ENCODE measurements at regions not wholly inside any gene's neighbourhood (a gene's known extent, or its start where the extent isn't known, plus 50 kb on each side); places are given as distances from the start of the nearest gene placed in this dataset.

DNA sequence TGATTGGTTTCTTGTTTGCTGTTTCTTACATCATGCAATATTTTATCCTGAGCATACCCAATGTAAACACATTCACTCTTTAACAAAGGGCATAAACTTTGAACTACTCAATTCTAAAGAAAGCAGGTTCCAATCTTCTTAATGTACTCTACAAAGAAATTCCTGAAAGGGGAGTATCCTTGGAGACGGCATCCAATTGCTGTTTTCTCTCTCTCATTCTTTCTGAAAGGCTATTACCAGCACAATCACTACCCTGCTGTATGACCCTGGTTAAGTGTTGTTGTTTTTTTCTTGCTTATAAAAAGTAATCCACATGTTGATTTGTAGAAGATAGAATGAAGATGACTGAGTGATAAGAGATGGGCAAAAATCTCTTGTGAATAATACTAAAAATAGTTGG is 176.0 kb downstream of the ZNF365 start:
- no peak for DNase-seq (ENCODE audit: low spot score)

GRCh38 chr10:62554632-62555199 is 180.5 kb downstream of the ZNF365 start:
- peak; percentile 14 for DNase-seq (ENCODE audit: low spot score)

DNA sequence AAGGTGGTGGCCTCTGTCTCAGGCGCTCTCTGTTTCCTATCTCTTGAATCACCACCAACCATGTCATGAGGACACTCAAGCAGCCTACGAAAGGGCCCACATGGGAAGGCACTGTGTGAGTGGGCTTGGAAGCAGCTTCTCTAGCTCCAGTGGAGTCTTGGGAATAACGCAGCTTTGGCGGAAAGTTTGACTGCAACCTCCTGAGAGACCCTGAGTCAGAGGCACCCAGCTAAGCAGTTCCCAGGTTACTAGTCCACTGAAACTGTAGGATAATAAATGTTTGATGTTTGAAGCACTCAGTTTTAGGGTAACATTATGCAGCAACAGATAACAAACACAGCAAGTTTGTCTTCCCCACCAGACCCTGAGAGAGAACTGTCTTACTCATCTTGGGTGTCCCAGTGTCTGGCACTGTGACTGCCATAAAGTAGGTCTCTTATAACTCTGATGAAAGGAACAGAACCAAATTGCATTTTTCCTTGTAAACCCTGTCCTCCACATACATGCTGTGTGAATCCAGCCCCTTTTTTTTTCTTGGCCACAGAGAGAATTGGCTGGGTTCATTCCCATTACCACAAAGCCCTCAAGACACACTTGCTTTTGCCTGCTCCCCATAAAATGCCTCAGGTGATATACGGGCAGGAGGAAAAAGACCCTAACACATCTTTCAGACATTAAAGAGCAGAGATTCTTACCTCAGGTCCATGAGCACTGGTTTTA is 185.5 kb downstream of the ZNF365 start:
- DNase-seq (ENCODE audit: low spot score), result no peak

GRCh38 chr10:62560201-62560819 is 186.1 kb downstream of the ZNF365 start:
- DNase-seq (ENCODE audit: low spot score), result no peak

DNA sequence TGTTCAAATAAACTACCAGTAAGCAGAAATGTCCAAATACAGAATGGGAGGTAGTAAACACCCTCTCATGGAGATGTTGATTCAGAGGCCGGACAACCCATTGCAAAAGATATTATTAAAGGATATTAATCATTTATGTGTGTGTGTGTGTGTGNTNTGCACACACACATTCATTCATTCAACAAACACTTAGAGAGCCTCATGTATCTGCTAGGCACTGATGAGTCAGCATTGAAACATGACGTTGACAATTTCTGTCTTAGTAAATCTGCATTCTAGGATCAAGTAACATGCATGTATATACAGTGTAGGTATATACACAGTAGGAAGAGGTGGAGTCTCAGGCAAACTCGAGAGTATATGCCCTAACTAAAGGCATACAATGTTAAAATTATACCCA is 187.0 kb downstream of the ZNF365 start:
- DNase-seq (ENCODE audit: low spot score), result no peak

GRCh38 chr10:62562101-62562500 is 187.9 kb downstream of the ZNF365 start:
- no peak for DNase-seq (ENCODE audit: low spot score)

DNA sequence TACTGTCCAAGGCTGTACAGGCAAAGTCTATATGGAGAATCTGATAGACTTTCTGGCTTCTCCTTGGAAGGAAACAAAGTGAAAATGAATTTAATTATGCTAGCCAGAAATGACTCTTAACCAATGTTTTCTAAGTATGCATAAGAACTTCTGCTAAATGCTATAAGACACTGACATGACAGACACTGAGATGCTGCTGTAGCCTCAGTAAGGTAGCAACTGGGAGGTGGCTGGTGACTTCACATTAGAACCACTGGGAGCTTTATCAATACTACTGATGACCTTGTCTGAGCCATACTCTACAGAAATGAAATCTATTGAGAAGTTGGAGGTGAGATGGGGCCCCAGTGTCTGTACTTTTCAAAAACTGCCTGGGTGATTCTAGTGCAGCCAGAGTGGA is 188.6 kb downstream of the ZNF365 start:
- no peak for DNase-seq (ENCODE audit: low spot score)

DNA sequence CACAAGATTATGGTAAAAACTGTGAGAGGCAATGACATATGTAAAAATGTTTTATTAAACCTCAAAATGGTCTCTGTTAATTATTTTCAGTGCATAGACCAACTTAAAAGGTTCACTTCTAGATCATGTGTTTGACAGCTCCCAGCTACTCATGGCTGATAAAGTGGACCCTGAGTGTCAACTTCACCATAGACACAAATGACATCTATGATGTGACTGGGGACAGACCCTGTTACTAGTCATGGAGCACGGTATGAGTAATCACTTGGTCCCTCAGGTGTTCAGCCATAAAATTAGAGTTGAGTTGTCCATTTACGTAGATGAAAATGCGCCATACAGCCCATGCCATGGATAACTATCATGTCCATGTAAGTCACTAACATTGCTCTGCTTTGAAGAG is 199.8 kb downstream of the ZNF365 start:
- DNase-seq (ENCODE audit: low spot score), result no peak

DNA sequence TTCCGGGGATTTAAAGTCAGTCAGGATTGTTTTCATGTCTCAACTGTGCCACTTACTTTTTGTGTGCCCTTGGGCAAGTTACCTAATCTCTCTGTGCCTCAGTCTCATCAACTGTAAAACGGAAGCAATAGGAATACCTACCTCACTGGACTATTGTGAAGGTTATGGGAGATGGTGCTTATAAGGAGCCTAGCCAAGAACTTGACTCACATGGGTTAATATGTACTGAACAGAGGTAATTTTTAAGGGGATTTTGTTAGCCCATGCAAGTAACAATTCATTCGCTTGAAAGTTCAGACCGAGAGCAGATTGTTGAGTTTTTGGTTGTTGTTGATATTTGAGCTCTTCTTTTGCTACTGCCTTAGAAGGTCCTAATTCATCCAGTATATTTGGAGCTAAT is 202.9 kb downstream of the ZNF365 start:
- DNase-seq (ENCODE audit: low spot score), result no peak

DNA sequence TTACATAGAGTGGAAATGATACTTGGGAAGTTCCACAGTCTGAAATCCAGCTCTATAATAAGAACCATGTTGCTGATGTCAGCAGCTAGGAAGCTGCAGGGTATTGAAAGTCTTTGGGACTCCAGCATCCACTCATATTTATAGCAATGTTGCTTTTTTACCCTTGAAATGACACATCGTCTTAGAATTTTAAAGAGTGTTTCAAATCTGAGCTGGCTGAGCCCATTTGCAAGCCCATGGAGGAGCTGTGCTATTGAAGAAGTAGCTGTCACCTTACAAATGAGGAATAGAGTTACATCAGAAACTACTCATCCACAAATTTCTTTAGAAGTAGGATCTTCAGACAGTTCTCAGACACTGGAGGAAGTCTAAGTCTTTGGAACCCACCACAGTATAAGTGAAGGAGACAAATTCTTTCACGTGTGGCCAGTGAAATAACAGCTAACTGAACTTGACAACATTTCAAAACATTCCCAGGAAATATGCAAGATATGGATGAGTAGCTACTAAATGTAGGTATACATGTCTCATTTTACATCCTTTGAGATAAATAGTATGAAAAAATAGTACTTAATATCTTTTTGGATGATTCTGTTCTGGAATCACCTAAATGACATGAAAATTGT is 203.6 kb downstream of the ZNF365 start:
- no peak for DNase-seq (ENCODE audit: low spot score)

GRCh38 chr10:62578301-62578700 is 204.1 kb downstream of the ZNF365 start:
- DNase-seq (ENCODE audit: low spot score), result no peak

- DNase-seq (ENCODE audit: low spot score), result no peak
These were observed 204.7 kb downstream of the ZNF365 start for GRCh38 chr10:62578916-62579315.

GRCh38 chr10:62580396-62580795 is 206.2 kb downstream of the ZNF365 start:
- no peak for DNase-seq (ENCODE audit: low spot score)

- DNase-seq (ENCODE audit: low spot score), result no peak
These were observed 207.2 kb downstream of the ZNF365 start for GRCh38 chr10:62581351-62581750.

DNA sequence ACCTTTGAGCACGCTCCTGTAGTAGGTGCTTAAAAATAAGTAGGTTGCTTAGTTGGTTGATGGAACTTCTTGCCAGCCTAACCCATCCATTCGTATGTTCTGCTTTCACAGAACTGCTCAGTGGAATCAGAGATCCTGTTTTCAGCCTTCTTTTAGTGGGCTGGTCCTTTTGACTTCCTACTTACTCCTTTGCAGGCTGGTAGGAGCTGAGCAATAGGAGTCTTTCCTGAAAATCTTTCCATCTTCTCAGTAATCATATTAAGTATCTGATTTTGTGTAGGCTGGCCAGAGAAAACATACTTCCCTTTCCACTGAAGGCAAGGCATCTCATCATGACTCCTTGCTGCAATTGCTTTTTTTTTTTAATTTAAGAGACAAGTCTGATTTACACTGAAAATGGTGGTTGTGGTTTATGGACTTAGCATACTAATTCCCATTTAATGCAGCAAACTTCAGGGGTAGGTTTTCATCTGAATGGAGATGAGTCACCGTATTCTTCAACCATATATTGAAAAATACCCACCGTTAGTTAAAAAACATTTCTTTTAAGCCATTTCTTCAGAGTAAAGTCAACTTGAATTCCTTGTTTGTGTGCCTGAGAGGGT is 208.0 kb downstream of the ZNF365 start:
- no peak for DNase-seq (ENCODE audit: low spot score)

DNA sequence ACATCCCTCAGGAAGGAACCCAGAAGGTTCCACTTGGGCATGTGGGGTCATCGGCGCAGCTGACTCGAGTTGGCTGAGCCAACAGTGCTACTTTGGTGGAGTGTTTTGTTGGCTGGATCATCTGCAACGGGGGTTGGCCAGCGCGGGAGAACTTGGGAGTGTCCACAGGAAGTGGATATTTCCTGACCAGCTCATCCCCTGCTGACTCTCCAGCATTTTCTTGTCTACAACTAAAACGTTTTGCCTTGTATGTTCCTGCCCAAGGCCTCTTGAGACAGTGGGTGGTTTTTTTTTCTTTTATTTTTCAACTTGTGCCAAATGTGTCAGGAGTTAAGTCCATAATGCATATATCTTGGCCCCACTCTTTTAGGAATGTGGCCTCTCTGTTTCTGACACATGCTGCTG is 208.6 kb downstream of the ZNF365 start:
- no peak for DNase-seq (ENCODE audit: low spot score)

DNA sequence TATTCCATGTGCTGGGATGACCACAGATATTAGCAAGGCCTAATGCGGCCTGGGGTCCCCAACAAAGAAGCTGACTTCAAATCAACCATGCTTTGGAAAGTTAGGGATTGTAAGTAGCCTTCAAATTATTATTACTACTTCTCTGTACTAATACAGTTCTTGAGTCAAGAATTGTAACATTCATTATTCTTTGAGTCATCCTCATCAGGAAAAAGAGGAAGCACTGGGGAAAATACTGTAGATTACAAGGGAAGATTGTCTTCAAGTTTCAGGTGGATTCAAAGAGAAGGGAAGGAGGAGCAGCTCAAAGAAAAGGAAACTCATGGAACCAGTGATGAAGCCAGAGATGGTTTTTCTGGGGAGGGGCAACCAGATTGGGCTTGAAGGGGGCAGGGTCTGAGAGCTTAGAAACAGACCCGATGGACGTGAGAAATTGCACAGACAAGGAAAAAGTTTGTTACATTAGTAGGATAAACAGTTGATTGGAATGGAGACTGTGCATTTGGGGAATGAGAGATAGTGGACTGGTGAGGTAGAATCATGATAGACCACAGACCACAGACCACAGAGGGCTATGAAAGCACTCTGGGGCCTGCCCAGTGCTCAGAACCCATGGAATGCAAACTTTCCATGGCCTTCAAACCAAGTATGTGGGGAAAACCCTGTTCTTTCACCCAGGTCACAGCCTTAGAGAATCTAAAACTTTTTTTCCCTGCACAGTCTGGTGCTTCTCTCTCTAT is 209.9 kb downstream of the ZNF365 start:
- no peak for DNase-seq (ENCODE audit: low spot score)

DNA sequence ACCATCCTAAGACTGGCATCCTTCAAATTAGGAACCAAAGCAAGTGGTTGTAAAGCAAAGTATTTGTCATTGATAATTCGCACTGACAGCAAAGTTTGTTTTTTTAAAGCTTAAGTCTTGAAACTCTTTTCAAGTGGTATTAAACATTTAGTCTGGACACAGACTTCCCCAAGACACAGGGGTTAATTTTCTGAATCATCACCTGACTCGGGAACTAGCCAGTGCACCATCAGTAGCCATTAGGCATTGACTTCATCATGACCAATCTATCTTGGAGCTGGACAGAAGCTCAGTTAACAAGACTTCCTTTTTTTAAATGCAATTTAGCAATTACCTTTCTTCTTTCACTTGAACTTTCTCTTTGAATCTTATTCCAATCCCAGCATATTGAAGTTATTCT is 210.6 kb downstream of the ZNF365 start:
- no peak for DNase-seq (ENCODE audit: low spot score)

GRCh38 chr10:62585211-62585775 is 211.1 kb downstream of the ZNF365 start:
- DNase-seq (ENCODE audit: low spot score), result no peak

GRCh38 chr10:62587011-62587410 is 212.8 kb downstream of the ZNF365 start:
- DNase-seq (ENCODE audit: low spot score), result no peak

DNA sequence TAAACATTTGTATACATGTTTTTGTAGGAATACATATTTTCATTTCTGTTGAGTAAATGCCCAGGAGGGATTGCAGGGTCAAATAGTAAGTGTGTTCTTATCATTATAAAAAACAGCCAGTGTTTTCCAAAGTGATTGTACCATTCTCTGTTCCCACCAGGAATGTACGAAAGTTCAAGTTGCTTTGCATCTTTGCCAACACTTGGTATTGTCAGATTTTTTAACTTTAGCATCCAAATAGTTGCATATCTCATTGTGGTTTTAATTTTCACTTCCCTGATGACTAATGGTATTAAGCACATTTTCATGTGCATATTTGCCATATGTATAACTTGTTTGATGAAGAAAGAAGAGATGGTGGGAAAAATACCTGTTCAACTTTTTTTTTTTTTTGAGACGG is 213.9 kb downstream of the ZNF365 start:
- no peak for DNase-seq (ENCODE audit: low spot score)

GRCh38 chr10:62589689-62590088 is 214.8 kb upstream of the ADO start:
- DNase-seq (ENCODE audit: low spot score), result no peak

All from LoVo (cell line).